SK-N-MC (cell line): ENCODE measurements at regions not wholly inside any gene's neighbourhood (a gene's known extent, or its start where the extent isn't known, plus 50 kb on each side); places are given as distances from the start of the nearest gene placed in this dataset.

Experiments
- EZH2 ChIP-seq: fragments of 200-600 bp; sonication (generic); IDR thresholded peaks from one replicate; pipeline ENCODE4 v1.6.1; 2017; ENCODE audit warnings: antibody characterized with exemption
- FOXP2 ChIP-seq: optimal IDR thresholded peaks from 2 replicates; pipeline ENCODE3; 2011; ENCODE audit warnings: mild to moderate bottlenecking, moderate library complexity; ENCODE audit not compliant: insufficient read depth; ENCODE audit errors: extremely low read length, control extremely low read depth
- POLR2AphosphoS5 ChIP-seq: IDR thresholded peaks from 2 replicates; pipeline ENCODE4 v1.6.1; 2012; ENCODE audit warnings: mild to moderate bottlenecking, low read depth, low read length, borderline replicate concordance

DNA sequence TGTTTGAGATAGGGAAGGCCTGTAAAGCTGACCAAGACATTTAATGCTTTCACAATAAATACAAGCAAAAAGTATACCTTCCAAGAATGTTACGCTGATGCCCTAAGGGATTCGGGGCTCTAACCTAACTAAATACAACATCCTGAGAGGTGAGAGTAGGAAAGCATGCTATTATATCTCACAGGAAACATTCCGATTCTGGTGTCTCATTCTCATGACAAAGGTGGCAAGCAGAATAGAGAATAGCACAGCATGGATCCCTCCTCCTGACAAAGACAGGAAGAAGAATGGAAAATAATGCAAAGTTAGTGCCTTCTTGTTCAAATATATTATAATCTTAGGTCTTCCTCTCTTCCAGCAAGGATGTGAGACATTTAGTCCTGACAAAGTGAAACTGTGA, 504.3 kb downstream of the TFEC start:
- no peak for TF ChIP-seq POLR2AphosphoS5
- no peak for TF ChIP-seq FOXP2
- TF ChIP-seq EZH2 = no peak
